Colon (tissue), 2 donors: ENCODE measurements at regions not wholly inside any gene's neighbourhood (a gene's known extent, or its start where the extent isn't known, plus 50 kb on each side); places are given as distances from the start of the nearest gene placed in this dataset.

Source experiments
- FAIRE-seq: peaks from 2 replicates; lab custom pipeline; 2012; peaks lifted over from hg19 to GRCh38; lab: Jason Lieb, UNC
- donor health status: control.
- donor health status: control.

GRCh38 chr20:11084508-11084907 lies 410.7 kb upstream of the JAG1 start:
- FAIRE-seq: no peak

- FAIRE-seq: no peak
Observed at GRCh38 chr20:11086970-11087369, 413.2 kb upstream of the JAG1 start.

DNA sequence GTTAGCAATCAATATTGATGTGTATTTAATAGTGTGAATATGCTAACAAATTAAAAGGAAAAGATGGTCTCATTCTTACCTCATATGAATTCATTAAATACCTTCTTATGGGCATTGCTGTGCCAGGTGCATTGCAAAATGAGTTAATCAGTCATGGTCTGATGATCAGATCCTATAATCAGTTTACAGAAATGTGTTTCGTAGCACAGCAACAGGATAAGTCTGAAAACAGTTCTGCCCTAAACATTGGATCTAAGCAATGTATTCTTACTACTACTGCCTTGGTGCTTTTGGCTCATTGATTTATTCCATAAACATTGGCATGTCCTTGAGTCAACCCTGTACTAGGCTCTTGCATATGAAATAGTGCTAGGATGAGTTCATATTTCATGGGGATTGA lies 417.0 kb upstream of the JAG1 start:
- no peak for FAIRE-seq

DNA sequence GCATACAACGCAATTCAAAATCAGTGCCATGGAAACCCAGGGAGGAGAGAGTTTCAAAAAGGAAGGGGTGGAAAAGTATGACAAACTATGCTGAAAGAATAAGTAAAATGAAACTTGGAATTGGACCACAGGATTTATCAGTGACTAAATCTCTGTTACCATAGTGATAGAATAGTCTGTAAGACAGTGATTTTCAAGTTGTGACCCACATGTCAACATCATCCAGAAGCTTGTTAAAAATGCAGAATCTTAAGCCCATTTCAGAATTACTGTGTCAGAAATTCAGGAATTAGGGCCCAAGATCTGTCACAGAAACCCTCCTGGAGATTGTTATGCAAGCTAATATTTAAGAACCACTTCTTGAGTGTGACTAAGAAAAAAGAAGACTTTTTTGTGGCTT lies 417.7 kb upstream of the JAG1 start:
- no peak for FAIRE-seq

DNA sequence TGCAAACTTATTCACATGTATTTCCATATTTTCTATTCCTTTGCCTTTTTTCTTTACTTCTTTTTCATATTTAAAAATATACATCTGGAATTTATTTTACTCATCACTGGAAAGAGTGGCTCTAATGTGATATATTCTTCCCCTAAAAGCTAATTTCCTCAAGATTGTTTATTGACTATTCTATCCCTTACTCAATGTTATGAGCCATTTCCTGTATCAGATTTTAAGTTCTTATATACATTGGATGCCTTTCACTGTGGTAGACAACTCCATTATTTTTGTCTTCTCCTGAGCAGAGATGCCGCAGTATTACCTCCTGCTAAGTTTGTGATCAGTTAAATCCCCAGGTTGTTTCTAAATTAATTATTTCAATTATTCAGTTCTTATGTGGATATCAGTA lies 418.4 kb upstream of the JAG1 start:
- FAIRE-seq: no peak

- no peak for FAIRE-seq
Observed at GRCh38 chr20:11094196-11094595, 420.4 kb upstream of the JAG1 start.

DNA sequence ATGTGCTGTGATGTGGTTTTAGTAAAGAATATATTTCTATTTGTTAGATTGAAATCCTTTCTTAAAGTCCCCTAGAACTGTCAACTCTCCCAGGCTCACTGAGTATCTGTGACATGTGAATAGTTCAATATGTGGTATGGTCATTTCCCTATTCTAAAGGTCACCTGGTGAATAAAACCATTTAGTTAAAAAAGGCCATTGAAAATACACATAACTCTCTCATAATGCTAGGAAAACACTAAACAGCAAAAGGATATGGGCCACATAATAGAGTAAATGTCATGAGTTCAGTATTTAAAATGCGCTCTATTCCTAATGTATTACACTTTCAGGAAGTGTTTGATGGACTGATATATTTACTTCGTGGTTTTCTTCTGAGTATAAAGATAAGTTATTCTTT lies 420.9 kb upstream of the JAG1 start:
- FAIRE-seq: no peak

GRCh38 chr20:11098888-11099287 lies 425.1 kb upstream of the JAG1 start:
- FAIRE-seq: no peak

GRCh38 chr20:11101243-11101642 lies 427.4 kb upstream of the JAG1 start:
- no peak for FAIRE-seq

DNA sequence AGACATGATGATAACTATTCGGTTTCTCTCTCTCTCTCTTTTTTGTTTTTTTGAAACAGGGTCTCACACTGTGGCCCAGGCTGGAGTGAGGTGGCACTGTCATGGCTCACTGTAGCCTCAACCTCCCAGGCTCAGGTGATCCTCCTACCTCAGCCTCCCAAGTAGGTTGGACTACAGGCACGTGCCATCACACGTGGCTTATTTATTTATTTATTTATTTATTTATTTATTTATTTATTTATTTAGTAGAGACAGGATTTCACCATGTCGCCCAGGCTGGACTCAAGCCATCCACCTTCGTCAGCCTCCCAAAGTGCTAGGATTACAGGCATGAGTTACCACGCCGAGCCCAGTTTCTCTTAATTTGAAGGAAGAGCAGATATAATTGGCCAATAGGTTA lies 427.9 kb upstream of the JAG1 start:
- no peak for FAIRE-seq

DNA sequence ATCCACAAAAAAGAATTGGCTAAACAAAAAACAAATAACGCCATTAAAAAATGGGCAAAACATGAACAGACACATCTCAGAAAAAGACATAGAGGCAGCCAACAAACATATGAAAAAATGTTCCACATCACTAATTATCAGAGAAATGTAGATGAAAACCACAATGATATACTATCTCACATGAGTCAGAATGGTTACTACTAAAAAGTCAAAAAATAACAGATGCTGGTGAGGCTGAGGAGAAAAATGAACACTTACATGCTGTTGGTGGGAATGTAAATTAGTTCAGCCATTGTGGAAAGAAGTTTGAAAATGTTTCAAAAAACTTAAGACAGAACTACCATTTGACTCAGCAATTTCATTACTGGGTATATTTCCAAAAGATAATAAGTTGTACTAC lies 430.1 kb upstream of the JAG1 start:
- FAIRE-seq: no peak

DNA sequence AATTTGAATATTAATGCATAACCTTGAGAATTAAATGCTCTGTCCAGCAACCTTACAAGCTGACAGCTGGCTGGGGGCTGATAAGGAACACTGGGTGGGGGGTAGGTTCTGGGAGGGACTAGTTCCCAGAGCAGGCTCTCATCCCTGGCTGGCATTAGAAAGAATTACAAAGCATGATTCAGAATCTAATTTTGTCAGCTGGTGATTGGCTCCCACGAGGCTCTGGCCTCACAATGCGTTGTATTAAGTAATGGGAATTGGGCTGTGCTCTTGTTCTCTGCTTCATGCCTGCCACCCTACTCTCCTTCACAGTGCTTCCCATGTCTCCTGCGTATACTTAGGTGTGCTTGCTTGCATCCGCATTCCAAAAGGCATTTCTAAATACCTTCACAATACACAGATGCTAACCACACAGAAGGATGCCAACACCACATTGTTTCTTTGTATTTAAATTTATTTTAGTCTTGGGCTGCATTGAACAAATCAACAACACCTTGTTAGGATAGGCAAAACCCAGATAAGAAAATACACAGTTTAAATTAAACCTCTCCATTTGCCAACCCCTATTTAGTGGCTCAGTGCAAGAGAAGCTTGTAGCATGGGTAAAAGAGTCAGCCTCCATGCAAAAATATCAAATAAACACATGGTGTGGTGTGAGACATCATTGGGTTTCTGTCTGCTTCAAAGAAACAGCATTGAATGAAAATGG lies 434.5 kb upstream of the JAG1 start:
- FAIRE-seq: no peak

- FAIRE-seq: no peak
Observed at GRCh38 chr20:11110535-11110934, 436.7 kb upstream of the JAG1 start.

GRCh38 chr20:11111191-11111590 lies 437.4 kb upstream of the JAG1 start:
- FAIRE-seq: no peak

GRCh38 chr20:11112832-11113231 lies 439.0 kb upstream of the JAG1 start:
- FAIRE-seq: no peak

GRCh38 chr20:11114382-11114781 lies 440.6 kb upstream of the JAG1 start:
- FAIRE-seq: no peak

DNA sequence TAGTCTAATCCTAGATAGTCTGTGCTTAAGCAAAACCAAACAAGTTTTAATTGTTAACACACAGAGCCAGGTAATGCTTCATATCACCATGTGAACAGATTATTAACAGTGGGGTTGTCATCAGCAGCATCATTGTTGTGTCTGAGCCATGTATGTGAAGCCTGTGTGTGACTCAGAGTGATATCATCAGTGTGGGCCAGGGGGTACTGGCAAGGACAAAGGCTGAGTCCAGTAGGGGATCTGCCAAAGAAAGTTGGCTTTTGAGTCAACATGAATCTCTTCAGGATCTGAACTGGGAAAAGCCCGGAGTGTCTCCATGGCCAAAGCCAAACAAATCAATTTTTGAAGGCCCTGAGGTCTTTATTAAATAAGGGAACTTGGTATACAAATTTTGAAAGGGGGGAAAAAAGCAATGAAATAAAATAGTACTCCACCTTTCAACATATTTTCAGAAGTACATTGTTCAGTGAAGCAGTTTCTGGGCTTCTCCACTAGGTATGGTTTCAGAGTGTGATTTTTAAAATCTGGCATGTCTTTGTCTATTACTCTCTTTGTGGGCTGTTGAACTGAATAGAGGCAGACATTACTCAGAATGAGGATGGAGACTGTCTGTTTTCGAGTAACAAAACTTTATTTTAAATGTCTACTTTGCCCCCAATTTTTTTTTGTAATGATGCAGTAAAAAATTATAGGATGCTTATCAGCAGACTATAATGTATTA lies 444.2 kb upstream of the JAG1 start:
- no peak for FAIRE-seq

GRCh38 chr20:11118802-11119380 lies 445.1 kb upstream of the JAG1 start:
- FAIRE-seq: no peak

- no peak for FAIRE-seq
Observed at GRCh38 chr20:11119573-11119972, 445.8 kb upstream of the JAG1 start.

DNA sequence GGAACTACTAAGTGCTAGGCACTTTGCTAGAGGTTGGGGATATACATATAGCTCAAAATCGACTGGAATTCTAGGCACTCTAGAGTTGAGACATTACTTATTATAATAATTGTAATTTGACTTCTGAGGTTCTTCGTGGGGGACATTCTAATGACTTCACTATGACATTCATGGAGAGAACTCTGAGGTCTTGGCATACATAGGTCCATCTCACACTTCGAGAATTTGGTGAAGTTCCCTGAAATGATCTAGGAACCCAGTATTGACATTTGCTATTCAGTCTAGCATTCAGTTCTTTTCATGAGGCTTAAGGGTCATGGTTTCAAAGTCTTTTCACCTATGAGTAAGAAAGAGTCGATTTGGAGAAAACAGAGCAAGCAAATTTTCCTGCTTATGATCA lies 446.6 kb upstream of the JAG1 start:
- FAIRE-seq: no peak

GRCh38 chr20:11124849-11125505 lies 451.2 kb upstream of the JAG1 start:
- no peak for FAIRE-seq

DNA sequence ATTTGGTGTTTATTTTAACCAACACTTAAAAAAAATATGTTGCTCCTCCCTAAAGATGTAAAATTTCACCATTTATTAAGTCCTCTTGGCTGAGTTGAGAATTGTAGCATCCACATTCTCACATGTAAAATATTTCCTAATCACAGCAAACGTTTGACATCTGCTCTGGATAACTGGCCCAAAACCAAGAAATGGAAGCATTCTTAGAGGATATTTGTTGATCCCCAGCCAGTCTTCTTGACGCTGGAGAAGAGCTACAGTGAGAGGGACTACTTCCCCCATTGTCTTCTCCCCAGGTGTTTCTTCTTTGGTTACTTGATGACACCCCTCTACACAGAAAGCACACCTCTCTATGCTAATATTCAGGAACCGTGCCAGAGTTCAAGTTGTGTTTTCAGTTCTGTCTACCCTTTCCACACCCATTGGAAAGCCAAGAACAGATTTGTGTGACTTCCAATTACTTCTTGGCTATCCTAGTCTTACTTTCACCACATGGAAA lies 454.5 kb upstream of the JAG1 start:
- no peak for FAIRE-seq

DNA sequence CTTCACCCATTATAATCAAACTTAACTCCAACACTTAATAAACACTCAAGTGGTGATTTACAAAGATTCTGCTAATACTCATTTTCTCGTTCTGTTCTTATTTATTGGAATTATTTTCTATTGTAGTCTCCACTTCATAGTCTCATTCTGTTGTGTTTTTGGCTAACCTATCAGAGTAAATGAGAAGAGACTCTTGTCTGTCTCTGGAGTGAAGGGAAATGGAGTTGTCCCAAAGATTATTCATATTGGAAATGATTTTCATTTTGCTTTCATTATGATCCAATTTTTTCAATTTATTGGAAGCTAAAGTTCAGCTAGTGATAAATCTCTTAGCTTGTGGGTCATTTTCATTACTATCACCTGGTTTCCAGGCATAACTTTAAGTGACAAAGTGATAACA lies 454.9 kb upstream of the JAG1 start:
- FAIRE-seq: no peak
